Hematopoietic multipotent progenitor cell treated with erythropoietin and hydrocortisone succinate and interleukin-3 and kit ligand, for 6 days (in vitro differentiated cells): ENCODE measurements at regions not wholly inside any gene's neighbourhood (a gene's known extent, or its start where the extent isn't known, plus 50 kb on each side); places are given as distances from the start of the nearest gene placed in this dataset.
A peak's percentile ranks its signal among the peaks of the same experiment; 100 is the strongest.
"Not testable (repeated sequence)": the region's sequence is repeated elsewhere in the genome, so short reads cannot be mapped to it uniquely, and the experiment has no call there.

ENCODE experiments used
- DNase-seq: peaks from one replicate; pipeline ENCODE4 v3.0.0-alpha.2; 2015

- DNase-seq = peak; percentile 73
Measured at GRCh38 chr6:18595774-18596530, 208.8 kb downstream of the RNF144B start.

GRCh38 chr6:18596531-18596835, 209.3 kb downstream of the RNF144B start:
- no peak for DNase-seq

GRCh38 chr6:18598551-18599264, 211.6 kb downstream of the RNF144B start:
- no peak for DNase-seq

GRCh38 chr6:18600255-18600654, 213.1 kb downstream of the RNF144B start:
- no peak for DNase-seq

- DNase-seq = no peak
Measured at GRCh38 chr6:18601516-18602020, 214.4 kb downstream of the RNF144B start.

GRCh38 chr6:18602931-18603330, 215.8 kb downstream of the RNF144B start:
- no peak for DNase-seq

GRCh38 chr6:18603361-18603760, 216.2 kb downstream of the RNF144B start:
- DNase-seq = no peak

- DNase-seq = no peak
Measured at GRCh38 chr6:18605841-18606240, 218.7 kb downstream of the RNF144B start.

- DNase-seq = no peak
Measured at GRCh38 chr6:18609715-18610114, 222.6 kb downstream of the RNF144B start.

- no peak for DNase-seq
Measured at GRCh38 chr6:18613319-18613925, 226.3 kb downstream of the RNF144B start.

GRCh38 chr6:18629571-18629970, 242.4 kb downstream of the RNF144B start:
- DNase-seq = no peak

- DNase-seq = no peak
Measured at GRCh38 chr6:18632670-18633410, 245.7 kb downstream of the RNF144B start.

- no peak for DNase-seq
Measured at GRCh38 chr6:18634912-18635311, 247.8 kb downstream of the RNF144B start.

- no peak for DNase-seq
Measured at GRCh38 chr6:18640134-18640533, 253.0 kb downstream of the RNF144B start.

GRCh38 chr6:18640754-18641153, 253.6 kb downstream of the RNF144B start:
- no peak for DNase-seq

GRCh38 chr6:18654821-18655220, 267.7 kb downstream of the RNF144B start:
- DNase-seq = no peak

GRCh38 chr6:18656506-18656905, 269.4 kb downstream of the RNF144B start:
- DNase-seq = no peak

GRCh38 chr6:18659994-18660393, 272.8 kb downstream of the RNF144B start:
- DNase-seq = not testable (repeated sequence)

GRCh38 chr6:18663011-18663410, 275.9 kb downstream of the RNF144B start:
- no peak for DNase-seq

GRCh38 chr6:18664401-18664800, 277.3 kb downstream of the RNF144B start:
- DNase-seq = no peak

- DNase-seq = no peak
Measured at GRCh38 chr6:18667612-18668011, 280.5 kb downstream of the RNF144B start.

GRCh38 chr6:18668994-18669393, 281.8 kb downstream of the RNF144B start:
- no peak for DNase-seq

- DNase-seq = no peak
Measured at GRCh38 chr6:18672852-18673251, 285.7 kb downstream of the RNF144B start.
